ENCODE measurements at regions not wholly inside any gene's neighbourhood (a gene's known extent, or its start where the extent isn't known, plus 50 kb on each side); places are given as distances from the start of the nearest gene placed in this dataset.
"Not testable (repeated sequence)": the region's sequence is repeated elsewhere in the genome, so short reads cannot be mapped to it uniquely, and the experiment has no call there.

- Histone ChIP-seq H3K27ac (ENCODE audit: low read depth) (no peak overlapping the region), H3K4me3 (ENCODE audit: low read depth, low read length) (no peak overlapping the region), H3K4me1 (ENCODE audit: insufficient read depth) (no peaks in the 10 kb centered on the region), H3K36me3 (ENCODE audit: insufficient read depth) (no peaks in the 10 kb centered on the region)
- WGBS: 46% methylated on average over 2 of the region's 2 CpGs
- DNase-seq (ENCODE audit: extremely low spot score): no peak
Observed at GRCh38 chr1:182303778-182304177, 87.8 kb downstream of the GLUL start.

- no peak overlapping the region for H3K27ac ChIP-seq (ENCODE audit: low read depth)
- 87% methylated on average over 9 of the region's 9 CpGs for WGBS
- DNase-seq (ENCODE audit: extremely low spot score): no peak
Observed at GRCh38 chr1:182301467-182302198, 90.0 kb downstream of the GLUL start.

DNA sequence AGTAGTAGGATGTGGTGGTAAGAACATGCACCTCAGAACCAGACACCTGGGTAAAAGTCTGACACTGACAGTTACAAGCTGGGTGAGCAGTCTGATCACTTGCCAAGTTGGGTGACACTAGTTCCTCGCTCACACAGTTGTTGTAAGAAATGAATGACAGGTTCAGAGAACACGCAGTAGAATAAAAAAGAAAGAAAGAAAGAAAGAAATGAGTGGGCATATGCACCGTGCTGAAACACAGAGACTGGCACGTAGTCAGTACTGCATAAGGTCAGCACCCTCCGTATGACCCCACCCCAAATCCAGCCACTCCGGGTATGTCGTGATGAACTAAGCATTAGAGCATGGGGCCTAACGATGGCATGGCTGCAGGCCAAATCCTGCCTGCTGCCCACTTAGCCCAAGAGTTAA lies 90.6 kb downstream of the GLUL start:
- no peak overlapping the region for H3K27ac ChIP-seq (ENCODE audit: low read depth)
- WGBS: 82% methylated on average over 8 of the region's 8 CpGs

More at GRCh38 chr1:182301467-182302198, 90.0 kb downstream of the GLUL start:
- H3K4me1 ChIP-seq (ENCODE audit: insufficient read depth): no peaks in the 10 kb centered on the region
- H3K36me3 ChIP-seq (ENCODE audit: insufficient read depth): no peaks in the 10 kb centered on the region
- H3K4me3 ChIP-seq (ENCODE audit: low read depth, low read length): no peak overlapping the region

GRCh38 chr1:182299728-182300616 lies 91.6 kb downstream of the GLUL start:
- DNase-seq (ENCODE audit: extremely low spot score): no peak
- Histone ChIP-seq H3K36me3 (ENCODE audit: insufficient read depth) (no peaks in the 10 kb centered on the region), H3K27ac (ENCODE audit: low read depth) (no peak overlapping the region), H3K4me1 (ENCODE audit: insufficient read depth) (no peaks in the 10 kb centered on the region), H3K4me3 (ENCODE audit: low read depth, low read length) (no peak overlapping the region)
- WGBS: 56% methylated on average over 3 of the region's 3 CpGs

More for the DNA sequence above, 90.6 kb downstream of the GLUL start:
- DNase-seq (ENCODE audit: extremely low spot score): no peak
- Histone ChIP-seq H3K4me3 (ENCODE audit: low read depth, low read length) (no peak overlapping the region), H3K4me1 (ENCODE audit: insufficient read depth) (no peaks in the 10 kb centered on the region), H3K36me3 (ENCODE audit: insufficient read depth) (no peaks in the 10 kb centered on the region)

GRCh38 chr1:182299054-182299727 lies 92.4 kb downstream of the GLUL start:
- WGBS: 92% methylated on average over 14 of the region's 14 CpGs

DNA sequence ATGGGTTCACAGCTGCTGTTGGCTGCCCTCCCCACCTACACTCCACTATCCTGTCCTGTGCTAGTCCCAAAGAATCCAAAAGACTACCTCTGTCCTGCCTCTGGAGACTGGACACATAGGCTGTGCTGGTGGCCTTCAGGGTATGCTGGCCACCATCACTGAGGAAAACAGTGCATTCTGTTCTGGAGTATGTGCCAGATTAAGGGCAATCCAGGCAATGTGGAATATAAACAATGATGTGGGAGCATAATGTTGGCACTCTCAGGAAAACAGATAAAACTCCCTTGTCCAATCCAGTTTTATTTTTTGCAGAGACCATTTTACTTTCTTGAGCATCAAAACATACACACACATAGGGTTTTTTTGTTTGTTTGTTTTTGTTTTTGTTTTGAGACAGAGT lies 94.3 kb downstream of the GLUL start:
- Histone ChIP-seq H3K4me1 (ENCODE audit: insufficient read depth) (no peaks in the 10 kb centered on the region), H3K27ac (ENCODE audit: low read depth) (no peak overlapping the region)

More at GRCh38 chr1:182299054-182299727, 92.4 kb downstream of the GLUL start:
- H3K27ac ChIP-seq (ENCODE audit: low read depth); H3K4me3 ChIP-seq (ENCODE audit: low read depth, low read length); H3K4me1 ChIP-seq (ENCODE audit: insufficient read depth); H3K36me3 ChIP-seq (ENCODE audit: insufficient read depth); DNase-seq (ENCODE audit: extremely low spot score): not testable (repeated sequence)

DNA sequence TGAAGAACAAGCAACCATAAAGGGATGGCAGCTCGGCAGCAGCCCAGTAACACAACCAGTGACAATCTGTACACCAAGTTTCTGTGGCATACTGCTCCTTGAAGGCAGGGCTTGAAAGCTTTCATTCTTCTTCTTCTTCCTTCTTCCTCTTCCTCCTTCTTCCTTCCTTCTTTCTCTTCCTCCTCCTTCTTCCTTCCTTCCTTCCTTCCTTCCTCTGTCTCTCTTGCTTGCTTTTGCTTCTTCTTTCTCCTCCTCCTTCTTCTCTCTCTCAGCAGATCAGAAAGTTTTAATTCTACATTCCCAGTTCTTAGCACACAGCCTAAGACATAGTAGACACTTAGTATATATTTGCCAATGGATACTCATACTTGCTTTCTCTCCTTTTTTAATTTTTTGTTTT lies 95.9 kb downstream of the GLUL start:
- H3K4me1 ChIP-seq (ENCODE audit: insufficient read depth): no peaks in the 10 kb centered on the region
- H3K4me3 ChIP-seq (ENCODE audit: low read depth, low read length): no peak overlapping the region
- DNase-seq (ENCODE audit: extremely low spot score): no peak

More for the DNA sequence above, 94.3 kb downstream of the GLUL start:
- no peak for DNase-seq (ENCODE audit: extremely low spot score)
- Histone ChIP-seq H3K36me3 (ENCODE audit: insufficient read depth) (no peaks in the 10 kb centered on the region), H3K4me3 (ENCODE audit: low read depth, low read length) (no peak overlapping the region)

DNA sequence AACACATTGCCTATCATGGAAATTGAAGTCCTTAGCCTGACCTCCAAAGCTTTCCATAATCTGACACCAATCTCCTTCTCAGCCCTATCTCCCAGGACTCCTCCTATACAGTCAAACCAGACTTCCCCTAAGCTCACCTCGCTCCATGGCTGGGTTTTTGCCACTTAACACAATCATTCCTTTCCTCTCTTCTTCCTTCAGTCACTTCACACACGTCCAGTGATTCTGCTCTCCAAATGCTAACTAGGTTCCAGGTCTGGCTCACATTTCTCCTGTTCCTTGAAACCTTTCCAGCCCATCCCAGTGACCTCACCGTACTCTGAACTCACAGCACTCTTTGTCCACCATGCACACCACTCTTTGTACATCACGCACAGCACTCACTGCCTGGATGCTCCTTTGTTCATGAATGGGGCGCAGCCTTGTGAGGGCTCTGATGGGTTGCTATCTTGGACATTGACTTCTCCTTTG lies 98.4 kb downstream of the GLUL start:
- H3K36me3 ChIP-seq (ENCODE audit: insufficient read depth): no peaks in the 10 kb centered on the region
- no peak overlapping the region for H3K27ac ChIP-seq (ENCODE audit: low read depth)
- H3K4me3 ChIP-seq (ENCODE audit: low read depth, low read length): no peak overlapping the region
- no peaks in the 10 kb centered on the region for H3K4me1 ChIP-seq (ENCODE audit: insufficient read depth)
- no peak for DNase-seq (ENCODE audit: extremely low spot score)
- WGBS: 83% methylated on average over 5 of the region's 5 CpGs

More for the DNA sequence above, 95.9 kb downstream of the GLUL start:
- WGBS: 81% methylated on average over 1 of the region's 1 CpG
- H3K36me3 ChIP-seq (ENCODE audit: insufficient read depth): no peaks in the 10 kb centered on the region
- H3K27ac ChIP-seq (ENCODE audit: low read depth): no peak overlapping the region

- H3K36me3 ChIP-seq (ENCODE audit: insufficient read depth): no peaks in the 10 kb centered on the region
- H3K4me3 ChIP-seq (ENCODE audit: low read depth, low read length): no peak overlapping the region
- no peak for DNase-seq (ENCODE audit: extremely low spot score)
- H3K27ac ChIP-seq (ENCODE audit: low read depth): no peak overlapping the region
- WGBS: 88% methylated on average over 8 of the region's 8 CpGs
- no peaks in the 10 kb centered on the region for H3K4me1 ChIP-seq (ENCODE audit: insufficient read depth)
Observed at GRCh38 chr1:182292193-182292741, 99.3 kb downstream of the GLUL start.

- H3K27ac ChIP-seq (ENCODE audit: low read depth): no peak overlapping the region
- WGBS: 84% methylated on average over 3 of the region's 3 CpGs
- no peaks in the 10 kb centered on the region for H3K4me1 ChIP-seq (ENCODE audit: insufficient read depth)
Observed at GRCh38 chr1:182291584-182292192, 99.9 kb downstream of the GLUL start.

GRCh38 chr1:182288749-182289604 lies 102.6 kb downstream of the GLUL start:
- 92% methylated on average over 4 of the region's 4 CpGs for WGBS
- no peak overlapping the region for H3K4me3 ChIP-seq (ENCODE audit: low read depth, low read length)
- H3K4me1 ChIP-seq (ENCODE audit: insufficient read depth): no peaks in the 10 kb centered on the region

More at GRCh38 chr1:182291584-182292192, 99.9 kb downstream of the GLUL start:
- Histone ChIP-seq H3K4me3 (ENCODE audit: low read depth, low read length) (no peak overlapping the region), H3K36me3 (ENCODE audit: insufficient read depth) (no peaks in the 10 kb centered on the region)
- no peak for DNase-seq (ENCODE audit: extremely low spot score)

DNA sequence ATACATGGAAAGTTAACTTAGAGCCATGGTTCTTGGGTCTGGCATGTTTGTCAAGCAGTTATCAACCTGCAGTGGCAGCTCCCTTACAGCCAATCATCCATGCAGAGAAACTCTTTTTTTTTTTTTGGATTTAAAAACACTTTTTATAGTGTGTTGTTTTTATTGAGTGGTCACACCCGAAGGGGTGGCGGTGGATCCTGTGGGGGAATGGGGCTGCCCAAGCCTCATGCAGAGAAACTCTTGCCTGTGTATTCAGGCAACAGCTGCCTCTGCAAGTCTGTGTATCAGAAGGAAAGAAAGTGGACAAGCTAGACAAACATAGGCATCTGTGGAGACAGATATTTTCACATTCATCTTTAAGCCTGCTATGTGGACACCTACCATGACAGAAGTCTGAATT lies 104.8 kb downstream of the GLUL start:
- H3K4me1 ChIP-seq (ENCODE audit: insufficient read depth): no peaks in the 10 kb centered on the region
- H3K36me3 ChIP-seq (ENCODE audit: insufficient read depth): no peaks in the 10 kb centered on the region
- 87% methylated on average over 2 of the region's 2 CpGs for WGBS
- no peak overlapping the region for H3K27ac ChIP-seq (ENCODE audit: low read depth)
- no peak for DNase-seq (ENCODE audit: extremely low spot score)
- no peak overlapping the region for H3K4me3 ChIP-seq (ENCODE audit: low read depth, low read length)

More at GRCh38 chr1:182288749-182289604, 102.6 kb downstream of the GLUL start:
- no peak for DNase-seq (ENCODE audit: extremely low spot score)
- Histone ChIP-seq H3K36me3 (ENCODE audit: insufficient read depth) (no peaks in the 10 kb centered on the region), H3K27ac (ENCODE audit: low read depth) (no peak overlapping the region)

All from urinary bladder (tissue), 3 donors.